Posterior vena cava (tissue), 2 donors: ENCODE measurements at regions not wholly inside any gene's neighbourhood (a gene's known extent, or its start where the extent isn't known, plus 50 kb on each side); places are given as distances from the start of the nearest gene placed in this dataset.
"Not testable (repeated sequence)": the region's sequence is repeated elsewhere in the genome, so short reads cannot be mapped to it uniquely, and the experiment has no call there.

Source experiments
- DNase-seq: peaks from one replicate; pipeline ENCODE4 v3.0.0-alpha.2; 2020; ENCODE audit warnings: low spot score
- intact Hi-C, 2 donors: fragments of 100-400 bp; cut with DNase I; formaldehyde crosslinking; loops; one replicate each; pipeline versions ENCODE4 v1.14.1 to v1.14.2; 2022 to 2023
- donor health status: DM: yes; HTN: yes; CAD: no.
- donor health status: DM: yes; HTN: yes; CAD: no.

DNA sequence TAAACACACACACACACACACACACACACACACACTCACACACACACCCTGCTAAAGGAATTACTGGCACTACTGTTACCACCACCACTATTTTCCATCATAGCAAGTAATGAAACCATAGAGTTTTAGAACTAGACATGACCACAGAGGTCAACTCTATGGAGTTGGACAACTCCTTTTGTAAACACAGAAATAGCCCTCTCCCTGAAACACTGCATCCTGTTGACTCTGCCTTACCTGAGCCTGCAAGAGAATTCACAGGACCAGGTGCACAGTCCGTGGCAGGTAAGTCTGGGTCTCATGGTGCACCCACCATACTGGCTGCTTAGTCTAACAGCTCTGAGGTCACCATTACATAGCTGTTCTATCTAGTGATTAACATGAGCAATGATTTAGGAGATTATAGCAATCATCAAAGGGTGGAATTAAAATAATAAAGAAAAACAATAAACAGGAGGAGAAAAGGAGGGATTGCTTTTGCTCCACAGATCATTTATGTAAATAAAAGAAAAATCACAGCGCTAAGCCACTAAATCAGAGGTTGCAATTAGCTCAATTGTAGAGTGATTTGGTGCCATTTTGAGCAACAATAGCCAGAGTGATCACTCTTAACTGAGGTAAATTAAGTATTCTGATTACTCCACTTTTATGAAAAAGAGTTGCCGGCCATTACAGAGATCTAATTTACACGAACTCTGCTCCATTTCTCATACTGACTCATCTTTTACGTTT, 340.0 kb upstream of the RASGEF1B start:
- no peak for DNase-seq
- intact Hi-C loops, result no loop called here

DNA sequence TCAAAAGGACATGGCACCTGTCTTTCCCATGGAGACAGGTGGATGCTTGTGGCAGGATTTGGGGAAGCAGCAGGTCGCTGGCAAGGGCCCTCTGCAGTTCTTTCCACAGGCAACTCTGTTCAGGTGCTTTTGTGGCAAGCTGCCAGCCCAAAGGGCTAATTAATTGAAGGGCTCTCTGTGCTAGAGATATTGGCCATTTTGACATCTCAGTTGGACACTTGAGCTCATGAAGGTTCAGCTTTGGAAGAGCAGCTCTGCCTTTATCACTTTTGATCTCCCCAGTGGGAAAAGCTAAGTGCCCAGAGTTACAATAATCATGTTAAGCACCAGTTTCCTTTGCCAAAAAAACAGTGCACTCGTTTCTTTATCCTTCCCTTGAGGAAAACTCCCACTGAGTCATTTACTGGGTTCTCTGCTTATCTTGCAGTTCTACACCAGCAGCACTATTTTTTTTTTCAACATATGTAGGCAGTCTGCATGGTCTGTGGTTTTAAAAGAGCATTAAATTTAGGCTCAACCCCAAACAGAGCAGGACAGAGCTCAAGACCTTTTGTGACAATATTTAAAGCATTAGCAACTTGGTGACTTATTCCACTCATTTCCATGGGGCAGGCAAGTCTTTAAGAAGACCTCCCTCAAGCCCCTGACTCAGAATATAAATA, 336.4 kb upstream of the RASGEF1B start:
- intact Hi-C loops, result no loop called here
- DNase-seq, result no peak

DNA sequence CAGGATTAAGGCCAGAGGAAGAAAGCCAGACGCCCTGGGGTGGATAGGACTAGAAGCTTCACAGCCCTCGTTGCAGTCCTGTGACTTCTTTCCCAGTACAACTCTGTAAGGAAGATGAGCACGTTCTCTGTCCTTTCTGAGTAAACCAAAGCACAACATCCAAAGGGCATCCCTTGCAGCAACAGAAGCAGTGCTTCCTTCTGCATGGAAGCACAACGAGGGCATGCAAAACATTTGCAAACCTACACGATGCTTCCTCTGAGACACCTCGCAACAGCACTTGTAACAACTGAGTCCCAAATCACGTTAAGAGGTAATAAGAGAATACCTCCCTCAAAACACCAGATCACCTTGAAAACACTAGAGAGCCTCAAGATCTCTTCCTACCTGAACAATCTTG, 335.7 kb upstream of the RASGEF1B start:
- intact Hi-C loops, result no loop called here

DNA sequence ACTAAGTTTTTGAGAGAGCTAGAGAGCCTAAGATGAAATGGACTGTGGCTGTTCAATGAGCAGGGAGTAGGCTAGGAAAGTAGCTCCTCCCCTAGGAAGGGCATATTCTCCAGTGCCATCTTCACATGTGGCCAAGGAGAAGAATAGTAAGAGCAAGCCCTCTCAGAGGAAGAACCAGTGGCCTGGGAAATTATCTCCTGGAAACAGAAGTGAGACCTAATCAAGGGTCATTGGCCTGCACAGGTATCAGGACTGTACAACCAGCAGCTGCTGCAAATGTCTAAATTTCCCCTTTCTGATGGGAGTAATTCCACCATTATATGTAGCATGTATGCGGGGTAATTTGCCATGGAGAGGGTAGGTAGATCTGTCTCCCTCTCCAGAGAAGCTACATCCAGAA, 334.8 kb upstream of the RASGEF1B start:
- DNase-seq, result no peak
- intact Hi-C loops, result no loop called here

More for the DNA sequence above, 335.7 kb upstream of the RASGEF1B start:
- DNase-seq, result no peak

DNA sequence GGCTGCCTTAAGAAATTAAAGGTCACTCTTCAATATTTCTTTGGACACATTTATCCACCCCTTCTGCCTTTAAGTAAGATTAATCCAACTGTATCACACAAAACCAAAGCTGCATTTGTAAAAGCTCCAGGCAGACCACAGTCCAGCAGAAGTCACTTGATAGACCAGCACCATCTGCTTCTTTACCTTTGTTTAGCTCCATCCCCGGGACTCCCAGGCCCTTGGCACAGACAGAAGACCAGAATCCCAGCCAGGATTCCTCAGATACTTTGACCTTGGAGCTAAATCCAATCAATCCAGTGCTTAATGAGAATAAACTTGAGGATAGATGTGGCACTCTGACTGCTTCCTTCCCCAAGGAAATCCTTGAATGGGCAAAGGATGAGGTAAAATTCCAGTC, 333.1 kb upstream of the RASGEF1B start:
- no peak for DNase-seq
- intact Hi-C loops, result no loop called here

DNA sequence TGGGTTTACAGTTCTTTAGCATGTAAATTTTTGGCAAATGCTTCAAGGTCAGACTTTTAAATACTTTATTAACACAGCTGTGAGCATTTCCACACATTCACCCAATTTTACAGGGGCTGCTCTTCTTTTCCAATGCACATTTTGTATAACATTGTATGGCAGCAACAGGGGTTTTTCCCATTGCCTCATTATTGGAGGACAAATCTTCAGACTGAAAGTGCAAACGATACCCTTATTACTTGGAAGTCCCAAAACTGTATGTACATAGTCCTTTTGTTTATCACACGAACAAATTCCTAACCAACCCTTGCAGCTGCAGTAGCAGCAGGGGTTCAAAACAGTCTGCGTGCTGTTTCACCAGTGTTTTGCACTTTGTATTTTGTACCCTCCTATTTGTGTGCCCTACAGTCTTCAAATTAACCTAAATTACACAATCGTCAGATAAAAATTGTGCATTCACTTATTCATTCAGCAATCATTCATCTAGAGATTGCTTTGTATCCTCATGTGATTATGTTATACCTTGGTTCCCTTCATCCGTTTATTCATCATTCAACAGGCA, 330.7 kb upstream of the RASGEF1B start:
- no peak for DNase-seq
- intact Hi-C loops, result no loop called here

DNA sequence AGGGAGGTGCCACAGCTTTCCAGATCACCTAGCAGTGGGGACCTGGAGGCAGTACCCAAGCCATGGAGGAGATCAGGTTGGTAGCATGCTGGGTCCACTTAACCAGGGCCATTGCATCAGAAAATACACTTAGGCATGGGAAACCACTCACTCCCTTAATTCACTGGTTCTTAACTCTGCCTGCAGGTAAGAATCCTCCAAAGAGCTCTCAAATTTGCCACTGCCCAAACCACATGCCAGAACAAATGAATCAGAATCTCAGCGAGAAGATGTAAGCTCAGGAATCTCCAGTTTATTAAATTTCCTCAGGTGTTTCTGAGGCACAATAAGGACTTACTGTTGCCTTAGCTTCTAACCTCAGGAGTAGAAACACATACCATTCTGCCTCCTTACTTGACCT, 327.7 kb upstream of the RASGEF1B start:
- intact Hi-C loops, result no loop called here
- no peak for DNase-seq

DNA sequence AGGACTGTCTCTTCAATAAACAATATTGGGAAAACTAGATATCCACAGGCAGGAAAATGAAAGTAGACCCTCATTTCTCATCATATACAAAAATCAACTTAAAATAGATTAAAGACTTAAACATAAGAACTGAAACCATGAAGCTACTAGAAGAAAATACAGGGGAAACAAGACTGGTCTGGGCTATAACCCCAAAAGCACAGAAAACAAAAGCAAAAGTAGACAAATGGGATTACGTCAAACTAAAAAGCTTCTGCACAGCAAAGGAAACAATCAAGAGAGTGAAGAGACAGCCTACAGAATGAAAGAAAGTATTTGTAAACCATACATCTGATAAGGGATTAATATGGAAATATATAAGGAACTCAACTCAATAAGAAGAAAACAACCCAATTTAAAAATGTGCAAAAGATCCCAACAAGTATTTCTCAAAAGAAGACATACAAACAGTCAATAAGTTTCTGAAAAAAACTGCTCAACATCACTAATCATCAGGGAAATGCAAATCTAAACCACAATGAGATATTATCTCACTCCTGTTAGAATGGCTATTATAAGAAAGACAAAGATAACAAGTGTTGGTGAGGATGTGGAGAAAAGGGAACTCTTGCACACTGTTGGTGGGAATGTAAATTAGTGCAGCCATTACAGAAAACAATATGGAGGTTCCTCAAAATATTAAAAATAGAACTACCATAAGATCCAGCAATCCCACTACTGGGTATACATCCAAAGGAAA, 325.3 kb upstream of the RASGEF1B start:
- no peak for DNase-seq
- intact Hi-C loops, result no loop called here

DNA sequence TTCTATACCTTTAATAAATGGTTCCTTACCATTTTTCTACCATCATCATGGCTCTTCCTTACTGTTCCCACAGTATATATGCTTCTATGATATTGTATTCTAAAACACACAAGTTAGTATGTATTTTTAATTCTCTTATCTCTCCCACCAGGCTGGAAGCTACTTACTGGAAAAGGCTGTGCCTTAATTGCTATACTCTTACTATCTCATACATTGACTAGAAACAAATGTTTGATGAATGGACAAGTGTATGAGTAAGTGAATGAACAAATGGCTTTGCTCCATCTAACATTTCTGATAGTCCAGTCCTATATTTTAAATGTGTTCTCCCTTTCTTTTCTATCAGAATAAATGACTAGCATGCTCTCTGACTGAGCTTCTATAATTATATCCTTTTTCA, 320.8 kb upstream of the RASGEF1B start:
- intact Hi-C loops, result no loop called here

DNA sequence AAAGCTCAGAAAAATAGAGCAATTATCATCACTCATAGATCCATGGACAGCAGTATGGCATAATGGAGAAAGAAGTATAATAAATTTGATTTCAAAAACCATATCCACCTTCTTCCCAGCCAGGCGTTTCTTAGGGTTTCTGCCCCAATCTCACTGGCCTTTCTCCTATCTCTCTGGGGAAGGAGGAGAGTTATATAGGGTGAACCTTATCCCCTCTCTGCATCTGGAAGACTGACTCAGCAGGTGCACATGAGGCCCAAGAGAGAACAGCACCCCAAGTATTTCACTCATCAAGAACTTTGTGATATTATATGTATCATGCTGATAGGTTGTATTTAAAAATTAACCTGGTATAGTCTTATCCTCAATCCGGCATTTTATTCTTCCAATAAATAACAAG, 318.8 kb upstream of the RASGEF1B start:
- intact Hi-C loops, result no loop called here
- DNase-seq, result no peak

More for the DNA sequence above, 320.8 kb upstream of the RASGEF1B start:
- DNase-seq, result no peak

DNA sequence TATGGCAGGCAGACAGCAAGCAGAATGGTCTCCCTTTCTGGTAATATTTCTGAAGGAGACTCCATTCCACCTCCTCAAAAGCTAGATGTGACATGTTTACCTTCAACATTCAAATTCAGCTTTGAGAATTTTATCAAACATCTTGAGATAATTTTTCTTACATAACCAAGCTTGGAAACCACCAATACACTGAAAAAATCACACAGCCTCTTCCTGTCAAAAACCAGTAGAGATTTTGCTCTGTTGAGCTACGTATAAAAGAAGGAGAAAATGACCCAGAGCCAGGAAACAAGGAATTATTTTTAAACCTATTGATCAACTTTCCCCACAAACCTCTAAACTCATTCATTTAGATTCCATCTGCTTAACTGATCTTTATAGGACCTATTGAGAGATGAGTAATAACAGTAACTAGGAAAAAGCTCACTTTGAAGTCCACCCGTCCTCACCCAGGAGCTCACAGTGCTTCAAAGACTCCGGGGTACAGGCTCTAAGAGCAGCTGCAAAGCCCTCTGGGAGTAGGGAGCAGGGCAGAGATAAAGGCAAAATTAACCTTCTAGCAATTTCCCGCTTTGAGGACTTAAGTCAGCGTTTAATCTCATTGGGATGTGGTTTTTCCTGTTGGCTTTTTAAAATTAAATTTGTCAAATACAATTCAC, 318.2 kb upstream of the RASGEF1B start:
- intact Hi-C loops, result loop anchor here in 1 of 2 donors (5.0 kb wide), 1 partner anchor 1797 kb away; no protein-coding TSS in a partner anchor
- no peak for DNase-seq

DNA sequence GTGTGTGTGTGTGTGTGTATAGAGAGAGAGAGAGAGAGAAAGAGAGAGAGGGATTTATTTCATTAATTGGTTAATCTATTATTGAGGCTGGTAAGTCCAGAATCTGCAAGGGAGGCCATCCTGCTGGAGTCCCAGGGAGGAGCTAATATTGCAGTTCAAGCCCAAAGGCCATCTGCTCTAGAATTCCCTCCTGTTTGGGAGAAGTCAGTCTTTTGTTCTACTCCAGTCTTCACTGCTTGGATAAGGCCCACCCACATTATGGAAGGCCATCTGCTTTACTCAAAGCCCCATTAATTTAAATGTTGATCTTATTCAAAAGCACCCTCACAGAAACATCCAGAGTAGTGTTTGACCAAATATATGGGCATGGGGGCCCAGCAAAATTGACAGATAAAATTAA, 317.5 kb upstream of the RASGEF1B start:
- no peak for DNase-seq
- intact Hi-C loops, result loop anchor here in 1 of 2 donors (5.0 kb wide), 1 partner anchor 1798 kb away; no protein-coding TSS in a partner anchor

DNA sequence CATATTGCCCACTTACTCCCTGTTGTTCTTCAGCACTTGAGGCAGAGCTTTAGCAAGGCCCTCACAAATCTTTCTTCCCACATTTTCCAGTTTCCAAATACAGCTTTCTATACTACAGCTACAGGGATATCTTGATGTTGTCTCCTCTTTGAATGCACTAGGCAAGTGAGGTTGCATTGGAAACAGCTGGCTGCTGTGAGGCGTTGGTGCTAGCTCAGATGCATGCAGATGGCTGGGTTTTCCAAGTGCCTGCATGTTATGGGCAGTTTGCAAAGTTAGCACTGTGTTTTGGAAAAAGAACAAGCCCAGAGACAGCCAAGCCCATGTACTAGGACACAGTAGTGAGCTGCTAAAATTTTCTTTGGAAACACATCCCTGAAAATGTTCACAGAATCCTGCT, 315.1 kb upstream of the RASGEF1B start:
- DNase-seq, result no peak
- intact Hi-C loops, result loop anchor here in 1 of 2 donors (5.0 kb wide), 1 partner anchor 1801 kb away; no protein-coding TSS in a partner anchor

DNA sequence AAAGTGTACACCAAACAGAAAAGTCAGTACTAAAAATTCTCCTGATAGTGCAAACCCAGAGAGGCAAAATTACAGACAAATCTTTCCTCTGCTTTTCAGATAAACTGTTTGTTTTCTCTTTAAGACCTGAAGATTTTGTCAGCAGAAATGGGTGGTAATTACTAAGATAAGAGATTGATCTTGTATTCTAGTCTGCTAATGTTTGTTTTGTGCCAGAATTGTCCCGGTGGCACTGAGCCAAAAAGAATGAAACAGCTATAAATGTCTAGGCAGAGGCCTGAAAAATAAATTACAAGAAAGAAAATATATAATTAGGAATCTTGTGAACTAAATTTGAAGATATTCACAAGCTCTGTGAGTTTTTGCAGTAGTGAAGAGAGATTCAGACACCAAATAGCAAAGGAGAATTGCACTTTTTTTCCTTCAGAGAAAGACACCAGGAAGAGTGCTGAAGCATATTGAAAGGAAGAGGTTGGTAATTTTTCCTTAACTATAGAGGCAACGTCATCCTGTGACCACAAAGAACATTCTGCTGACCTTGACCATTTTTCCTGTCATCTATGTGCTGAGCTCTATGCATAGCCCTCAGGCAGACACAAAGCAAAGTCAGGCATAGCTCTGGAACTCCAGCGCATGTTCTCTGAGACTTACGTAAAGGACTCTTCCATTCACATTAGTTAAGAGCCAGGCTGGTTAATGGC, 314.5 kb upstream of the RASGEF1B start:
- no peak for DNase-seq
- intact Hi-C loops, result loop anchor here in 1 of 2 donors (5.0 kb wide), 1 partner anchor 1801 kb away; no protein-coding TSS in a partner anchor

DNA sequence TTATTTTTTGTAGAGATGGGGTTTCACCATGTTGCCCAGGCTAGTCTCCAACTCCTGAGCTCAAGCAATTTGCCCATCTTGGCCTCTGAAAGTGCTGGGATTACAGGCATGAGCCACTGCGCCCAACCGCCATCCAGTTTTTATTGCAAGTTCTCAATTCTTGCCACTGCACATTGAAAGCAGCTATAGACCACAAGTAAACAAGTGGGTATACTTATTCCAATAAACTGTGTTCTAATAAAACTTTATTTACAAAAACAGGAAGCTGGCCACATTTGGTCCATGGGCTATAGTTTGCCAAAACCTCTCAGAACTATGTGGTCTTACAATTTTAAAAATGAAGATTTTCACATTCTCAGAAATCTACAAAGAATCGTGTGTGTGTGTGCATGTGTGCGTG, 313.6 kb upstream of the RASGEF1B start:
- intact Hi-C loops, result loop anchor here in 1 of 2 donors (5.0 kb wide), 1 partner anchor 1802 kb away; no protein-coding TSS in a partner anchor
- no peak for DNase-seq

DNA sequence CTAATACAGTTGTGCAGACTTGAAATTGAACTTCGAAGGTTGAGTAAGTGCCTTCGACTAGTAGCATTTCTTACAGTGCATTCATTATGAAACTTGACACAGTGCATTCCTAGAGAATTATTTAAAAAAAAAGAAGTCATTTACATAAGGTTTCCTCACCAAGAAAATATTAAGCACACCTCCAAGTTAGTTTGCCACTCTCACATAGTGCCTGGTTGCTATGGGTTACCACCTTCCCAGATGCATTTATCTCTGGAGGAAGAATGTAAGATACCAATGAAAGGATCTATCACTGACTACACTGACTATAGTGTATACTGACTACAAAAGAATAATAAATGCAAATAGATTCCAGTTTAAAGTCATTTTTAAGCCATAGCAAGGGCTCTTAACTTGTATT, 311.9 kb upstream of the RASGEF1B start:
- DNase-seq, result no peak
- intact Hi-C loops, result no loop called here

DNA sequence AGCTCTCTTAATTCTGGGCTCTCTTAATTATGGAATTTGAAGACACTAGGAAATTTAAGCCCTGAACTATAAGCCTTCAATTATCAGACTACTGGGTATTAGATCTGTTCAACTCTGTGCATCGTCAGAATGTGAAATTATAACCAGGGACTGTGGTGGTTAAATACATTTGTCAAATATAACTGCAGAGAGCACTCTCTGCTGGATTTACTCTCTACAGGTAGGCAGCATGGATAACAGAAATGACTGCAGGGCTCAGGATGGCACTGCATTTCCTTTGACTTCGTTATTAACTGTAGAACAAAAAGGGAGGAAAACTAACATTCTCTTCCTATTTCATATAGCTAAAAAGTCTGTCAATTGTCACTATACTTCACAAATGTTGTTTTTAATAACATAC, 310.1 kb upstream of the RASGEF1B start:
- DNase-seq, result no peak
- intact Hi-C loops, result no loop called here

DNA sequence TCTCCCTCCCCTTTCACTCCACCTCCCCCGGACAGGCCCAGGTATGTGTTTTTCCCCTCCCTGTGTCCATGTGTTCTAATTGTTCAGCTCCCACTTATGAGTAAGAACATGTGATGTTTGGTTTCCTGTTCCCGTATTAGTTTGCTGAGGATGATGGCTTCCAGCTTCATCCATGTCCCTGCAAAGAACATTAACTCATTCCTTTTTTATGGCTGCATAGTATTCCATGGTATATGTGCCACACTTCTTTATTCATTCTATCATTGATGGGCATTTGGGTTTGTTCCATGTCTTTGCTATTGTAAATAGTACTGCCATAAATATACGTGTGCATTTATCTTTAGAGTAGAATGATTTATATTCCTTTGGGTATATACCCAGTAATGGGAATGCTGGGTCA, 306.0 kb upstream of the RASGEF1B start:
- intact Hi-C loops, DNase-seq: not testable (repeated sequence)

DNA sequence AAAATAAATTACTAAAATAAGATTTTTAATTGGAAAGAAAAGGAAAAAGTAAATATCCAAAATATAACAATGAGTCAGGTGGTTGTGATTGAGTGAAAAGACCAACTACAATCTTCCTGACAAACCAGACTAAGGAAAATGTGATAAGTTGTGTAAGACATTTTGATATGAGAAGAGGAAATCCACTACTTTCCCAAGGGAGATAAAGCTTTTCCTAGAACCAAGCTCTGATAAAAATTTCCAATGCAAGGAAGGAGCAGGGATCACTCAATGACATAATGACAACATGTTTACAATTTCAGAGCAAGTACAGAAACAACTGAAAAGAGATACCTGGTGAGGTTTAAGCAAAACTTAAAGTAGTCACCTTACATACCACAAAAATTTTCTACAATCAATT, 305.1 kb upstream of the RASGEF1B start:
- intact Hi-C loops, result no loop called here

More for the DNA sequence above, 305.1 kb upstream of the RASGEF1B start:
- DNase-seq, result no peak
